HUES48 (cell line): ENCODE measurements at regions not wholly inside any gene's neighbourhood (a gene's known extent, or its start where the extent isn't known, plus 50 kb on each side); places are given as distances from the start of the nearest gene placed in this dataset.
"Not testable (repeated sequence)": the region's sequence is repeated elsewhere in the genome, so short reads cannot be mapped to it uniquely, and the experiment has no call there.

Experiments used
- H3K27ac ChIP-seq: one replicate; pipeline ENCODE4 v1.7.0; 2013; ENCODE audit warnings: low read depth, low read length, inconsistent platforms
- H3K27me3 ChIP-seq: 2 replicates; pipeline ENCODE4 v1.6.1; 2013; ENCODE audit warnings: mild to moderate bottlenecking, low read length; ENCODE audit not compliant: control insufficient read depth, insufficient read depth
- H3K36me3 ChIP-seq: 2 replicates; pipeline ENCODE4 v1.6.1; 2013; ENCODE audit warnings: low read length; ENCODE audit not compliant: control insufficient read depth, insufficient read depth
- H3K4me1 ChIP-seq: 2 replicates; pipeline ENCODE4 v1.6.1; 2013; ENCODE audit warnings: mild to moderate bottlenecking, low read length; ENCODE audit not compliant: control insufficient read depth, insufficient read depth
- H3K4me3 ChIP-seq: 2 replicates; pipeline ENCODE4 v1.5.1; 2013; ENCODE audit warnings: mild to moderate bottlenecking, low read depth, low read length
- H3K9ac ChIP-seq: 2 replicates; pipeline ENCODE4 v1.6.1; 2013; ENCODE audit warnings: mild to moderate bottlenecking, low read depth, low read length, moderate library complexity
- H3K9me3 ChIP-seq: 2 replicates; pipeline ENCODE4 v1.6.1; 2013; ENCODE audit warnings: low read length; ENCODE audit not compliant: control insufficient read depth, insufficient read depth

DNA sequence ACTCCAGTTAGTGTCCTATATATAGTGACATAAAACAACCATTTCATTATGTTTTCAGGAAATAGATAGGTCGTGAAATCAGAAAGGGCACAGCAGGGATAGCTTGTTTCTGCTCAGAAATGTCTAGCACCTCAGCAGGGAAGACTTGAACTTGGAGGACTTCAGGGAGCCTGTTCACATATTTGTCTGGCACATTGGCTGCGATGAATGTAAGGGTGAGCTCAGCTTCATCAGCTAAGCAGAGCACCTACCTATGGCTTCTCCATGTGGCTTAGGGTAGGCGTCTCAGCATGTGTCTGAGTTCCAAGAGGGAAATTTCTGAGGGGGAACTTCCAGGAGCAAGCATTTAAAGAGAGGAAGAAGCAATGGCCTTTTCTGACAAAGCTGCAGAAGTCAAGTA, 126.2 kb downstream of the PCDH10 start:
- peak overlapping the region; percentile 33 for H3K27ac ChIP-seq
- no peak overlapping the region for H3K9ac ChIP-seq
- H3K9me3 ChIP-seq: no peaks in the 10 kb centered on the region
- no peaks in the 10 kb centered on the region for H3K36me3 ChIP-seq
- peaks cover 14% of the 10 kb centered on the region for H3K4me1 ChIP-seq
- no peak overlapping the region for H3K4me3 ChIP-seq
- no peaks in the 10 kb centered on the region for H3K27me3 ChIP-seq

DNA sequence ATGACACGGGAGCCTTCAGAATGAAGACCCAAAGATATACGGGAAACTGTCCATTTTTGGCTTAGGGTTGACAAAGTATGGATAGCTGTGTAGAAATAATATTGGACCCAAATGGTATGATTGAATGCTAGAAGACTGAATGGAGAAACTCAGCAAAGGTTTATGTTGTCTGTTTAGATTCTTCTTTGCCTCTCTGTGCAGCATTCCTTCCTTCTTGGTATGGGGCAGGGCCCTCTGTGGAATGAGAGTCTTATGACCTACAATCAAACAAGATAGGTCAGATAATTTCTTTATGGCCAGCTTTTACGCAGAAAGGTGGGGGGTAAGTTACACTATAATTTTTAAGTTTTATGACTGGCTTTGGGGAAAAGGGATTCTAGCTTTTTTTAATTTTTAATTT, 124.3 kb downstream of the PCDH10 start:
- Histone ChIP-seq H3K27ac (no peak overlapping the region), H3K9ac (no peak overlapping the region), H3K4me3 (no peak overlapping the region), H3K9me3 (no peaks in the 10 kb centered on the region), H3K36me3 (no peaks in the 10 kb centered on the region), H3K27me3 (no peaks in the 10 kb centered on the region), H3K4me1 (peaks cover 25% of the 10 kb centered on the region)

DNA sequence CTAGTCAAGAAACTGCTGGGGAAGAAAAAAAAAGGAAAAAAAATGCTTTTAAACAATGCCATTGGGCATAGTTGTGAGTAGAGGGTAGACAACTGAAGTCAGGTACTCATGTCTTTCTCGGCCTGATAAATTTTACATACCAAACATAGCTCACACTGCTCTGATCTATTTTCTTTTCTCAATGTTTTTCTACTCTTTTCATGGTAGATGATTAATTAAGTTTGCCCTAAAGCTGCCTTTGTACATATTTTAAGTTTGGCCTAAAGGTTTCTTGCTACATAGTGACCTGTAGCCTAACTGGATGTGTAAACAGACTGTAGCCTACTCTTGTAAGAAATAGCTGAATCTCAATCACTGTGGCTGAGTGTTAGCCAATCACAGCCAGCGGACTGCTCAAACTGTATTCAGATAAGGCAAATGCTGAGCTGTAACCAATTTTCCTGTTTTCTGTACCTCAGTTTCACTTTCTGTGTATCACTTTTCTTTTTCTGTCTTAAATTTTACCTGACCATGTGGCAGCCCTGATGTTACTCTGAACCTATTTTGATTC, 121.0 kb downstream of the PCDH10 start:
- Histone ChIP-seq H3K27me3 (no peaks in the 10 kb centered on the region), H3K27ac (peak overlapping the region; percentile 35), H3K9me3 (no peaks in the 10 kb centered on the region), H3K36me3 (no peaks in the 10 kb centered on the region), H3K4me3 (no peak overlapping the region), H3K4me1 (peaks cover 25% of the 10 kb centered on the region), H3K9ac (no peak overlapping the region)

DNA sequence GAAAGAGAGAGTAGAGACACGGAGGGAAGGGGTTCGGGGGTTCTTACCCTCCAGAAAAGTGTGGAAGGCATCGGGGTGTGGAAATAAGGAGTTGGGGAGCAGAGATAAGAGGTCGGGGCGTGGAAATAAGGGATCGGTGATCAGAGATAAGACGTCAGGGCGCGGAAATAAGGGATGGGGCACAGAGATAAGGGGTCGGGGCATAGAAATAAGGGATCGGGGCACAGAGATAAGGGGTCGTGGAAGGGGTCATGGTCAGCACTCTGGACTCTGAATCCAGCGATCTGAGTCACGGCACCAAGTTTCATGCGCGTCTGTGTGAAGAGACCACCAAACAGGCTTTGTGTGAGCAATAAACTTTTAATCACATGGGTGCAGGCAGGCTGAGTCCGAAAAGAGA, 119.1 kb downstream of the PCDH10 start:
- H3K9me3 ChIP-seq: no peaks in the 10 kb centered on the region
- H3K27me3 ChIP-seq: no peaks in the 10 kb centered on the region
- peaks cover 31% of the 10 kb centered on the region for H3K4me1 ChIP-seq
- H3K9ac ChIP-seq: no peak overlapping the region
- H3K27ac ChIP-seq: peak overlapping the region; percentile 61
- H3K4me3 ChIP-seq: no peak overlapping the region
- H3K36me3 ChIP-seq: no peaks in the 10 kb centered on the region

DNA sequence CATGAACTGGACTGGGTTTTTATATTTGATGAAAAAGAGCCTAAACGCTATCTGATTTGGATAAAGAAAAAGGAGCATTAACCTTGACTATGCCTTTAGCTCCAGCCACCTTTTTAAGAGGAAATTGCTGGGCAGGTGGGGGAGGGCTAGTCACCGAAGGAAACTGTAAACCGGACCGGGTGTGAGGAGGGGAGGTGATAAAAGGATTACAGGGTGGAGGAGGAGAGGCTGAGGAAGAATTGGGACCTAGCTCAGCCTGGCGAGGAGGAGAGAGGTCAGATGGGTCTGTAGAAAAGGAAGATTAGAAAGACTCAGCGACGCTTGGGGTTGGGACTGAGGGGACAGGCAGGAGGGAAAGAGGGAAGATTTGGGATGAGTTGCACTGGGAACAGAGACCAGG, 118.4 kb downstream of the PCDH10 start:
- H3K9me3 ChIP-seq, H3K36me3 ChIP-seq, H3K4me3 ChIP-seq, H3K27me3 ChIP-seq, H3K9ac ChIP-seq: not testable (repeated sequence)
- peaks cover 37% of the 10 kb centered on the region for H3K4me1 ChIP-seq
- H3K27ac ChIP-seq: peak overlapping the region; percentile 35

DNA sequence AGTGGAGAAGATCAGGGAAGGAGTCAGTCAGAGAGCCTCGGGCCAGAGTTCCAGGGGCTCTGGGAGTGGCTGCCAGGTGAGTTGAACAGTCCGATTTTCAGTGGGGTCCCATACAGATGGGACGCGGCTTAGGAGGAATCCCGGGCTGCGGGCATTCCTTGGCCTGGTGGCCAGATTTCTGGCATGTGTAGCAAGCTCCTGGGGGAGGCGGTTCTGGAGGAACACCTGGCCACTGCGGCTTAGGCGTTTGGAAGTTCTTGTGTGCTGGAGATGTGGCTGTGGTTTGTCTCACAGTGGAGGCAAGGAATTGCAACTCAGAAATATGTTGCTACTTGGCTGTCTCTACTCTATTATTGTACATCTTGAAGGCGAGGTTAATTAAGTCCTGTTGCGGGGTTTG, 117.9 kb downstream of the PCDH10 start:
- not testable (repeated sequence) for H3K9ac ChIP-seq, H3K36me3 ChIP-seq, H3K9me3 ChIP-seq, H3K27me3 ChIP-seq, H3K4me3 ChIP-seq
- peaks cover 43% of the 10 kb centered on the region for H3K4me1 ChIP-seq
- H3K27ac ChIP-seq: peak overlapping the region; percentile 35

DNA sequence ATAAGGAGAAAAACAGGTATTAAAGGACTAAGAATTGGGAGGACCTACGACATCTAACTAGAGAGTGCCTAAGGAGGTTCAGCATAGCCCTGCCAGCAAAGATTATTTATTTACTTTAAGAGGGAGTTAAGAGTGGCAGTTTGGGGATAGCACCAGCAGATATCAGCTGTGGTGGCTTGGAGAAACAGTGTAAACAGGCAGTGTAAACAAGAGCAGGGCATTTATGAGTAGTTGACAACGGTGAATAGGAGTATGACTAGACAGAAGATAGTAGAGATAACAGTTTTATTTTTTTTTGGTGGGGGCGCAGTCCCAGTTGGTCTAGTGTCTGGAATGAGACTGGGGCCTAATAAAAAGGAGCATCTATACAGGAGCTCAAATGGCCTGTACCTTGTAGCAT, 115.2 kb downstream of the PCDH10 start:
- not testable (repeated sequence) for H3K9ac ChIP-seq, H3K9me3 ChIP-seq, H3K4me3 ChIP-seq, H3K36me3 ChIP-seq, H3K27me3 ChIP-seq
- peak overlapping the region; percentile 64 for H3K27ac ChIP-seq
- H3K4me1 ChIP-seq: peaks cover 35% of the 10 kb centered on the region

DNA sequence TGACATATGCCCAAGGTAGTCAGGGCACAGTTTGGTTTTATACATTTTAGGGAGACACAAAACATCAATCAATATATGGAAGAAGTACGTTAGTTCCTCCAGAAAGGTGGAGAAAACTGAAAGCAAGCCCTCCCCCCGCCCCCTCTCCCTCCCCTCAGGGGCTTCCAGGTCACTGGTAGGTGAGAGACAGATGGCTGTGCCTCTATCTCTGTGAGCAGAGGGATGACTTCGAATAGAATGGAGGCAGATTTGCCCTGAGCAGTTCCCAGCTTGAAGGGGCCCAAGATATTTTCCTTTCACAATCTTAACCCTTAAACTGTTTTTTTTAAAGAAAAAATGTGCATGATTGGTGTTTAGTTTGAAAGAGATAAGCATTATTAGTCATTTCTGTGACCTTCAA, 114.0 kb downstream of the PCDH10 start:
- Histone ChIP-seq H3K9ac (no peak overlapping the region), H3K36me3 (no peaks in the 10 kb centered on the region), H3K9me3 (no peaks in the 10 kb centered on the region), H3K27me3 (no peaks in the 10 kb centered on the region), H3K4me3 (no peak overlapping the region), H3K4me1 (peaks cover 31% of the 10 kb centered on the region), H3K27ac (peak overlapping the region; percentile 80)

DNA sequence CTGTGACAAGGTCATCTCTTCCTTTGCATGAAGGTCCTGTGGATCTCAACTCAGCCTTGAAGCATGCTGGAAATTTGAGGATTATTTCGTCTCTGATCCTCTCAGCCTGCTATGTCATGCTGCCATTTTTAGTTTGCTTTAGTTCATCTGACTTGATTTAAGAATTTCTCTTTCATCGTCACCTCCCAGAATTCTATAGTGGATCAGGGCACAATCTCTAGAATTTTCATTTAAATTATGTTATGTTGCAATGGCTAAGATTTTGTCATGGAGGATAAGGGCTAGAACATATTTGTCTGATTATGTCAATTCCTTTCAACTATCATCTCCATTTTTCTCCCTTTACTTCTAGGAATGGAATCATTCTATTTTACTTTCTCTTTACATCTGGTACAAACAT, 98.8 kb downstream of the PCDH10 start:
- no peak overlapping the region for H3K4me3 ChIP-seq
- no peaks in the 10 kb centered on the region for H3K27me3 ChIP-seq
- no peak overlapping the region for H3K27ac ChIP-seq
- H3K9me3 ChIP-seq: no peaks in the 10 kb centered on the region
- no peaks in the 10 kb centered on the region for H3K36me3 ChIP-seq
- no peaks in the 10 kb centered on the region for H3K4me1 ChIP-seq
- no peak overlapping the region for H3K9ac ChIP-seq

DNA sequence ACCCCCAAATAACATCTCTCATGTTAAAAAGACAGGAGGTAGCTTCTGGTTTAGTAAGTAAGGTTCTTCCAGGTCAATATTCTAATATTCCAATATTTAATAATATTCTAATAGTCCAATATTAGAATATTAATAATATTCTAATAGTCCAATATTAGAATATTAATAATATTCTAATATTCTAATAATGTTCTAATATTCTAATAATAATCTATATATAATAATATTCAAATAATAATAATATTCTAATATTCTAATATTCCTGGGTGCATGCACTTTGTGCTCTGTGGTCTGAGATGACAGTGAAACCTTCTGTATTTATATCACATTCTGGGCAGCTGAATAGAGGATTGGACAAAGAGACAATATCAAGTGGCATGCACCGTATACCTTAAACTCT, 96.1 kb downstream of the PCDH10 start:
- Histone ChIP-seq H3K9me3 (no peaks in the 10 kb centered on the region), H3K27me3 (no peaks in the 10 kb centered on the region), H3K4me3 (no peak overlapping the region), H3K36me3 (no peaks in the 10 kb centered on the region), H3K27ac (no peak overlapping the region), H3K4me1 (no peaks in the 10 kb centered on the region), H3K9ac (no peak overlapping the region)
